GM12891 (cell line): ENCODE measurements at regions not wholly inside any gene's neighbourhood (a gene's known extent, or its start where the extent isn't known, plus 50 kb on each side); places are given as distances from the start of the nearest gene placed in this dataset.

Experiments used
- DNase-seq: peaks from one replicate; pipeline ENCODE4 v3.0.0; 2011; ENCODE audit warnings: low spot score; ENCODE audit not compliant: insufficient read length
- FAIRE-seq: peaks from 2 replicates; lab custom pipeline; 2011; peaks lifted over from hg19 to GRCh38; lab: Jason Lieb, UNC
- PAX5 ChIP-seq: IDR thresholded peaks from 2 replicates; pipeline ENCODE4 v1.6.1; 2011; ENCODE audit warnings: low read length, moderate library complexity, mild to moderate bottlenecking; ENCODE audit not compliant: insufficient read depth, severe bottlenecking
- POLR2A ChIP-seq: IDR thresholded peaks from 2 replicates; pipeline ENCODE4 v1.6.1; 2011; ENCODE audit warnings: low read depth, low read length, control low read depth
- POLR2AphosphoS5 ChIP-seq: IDR thresholded peaks from 2 replicates; pipeline ENCODE4 v1.6.1; 2011; ENCODE audit warnings: low read depth, low read length, control low read depth
- POU2F2 ChIP-seq: IDR thresholded peaks from 2 replicates; pipeline ENCODE4 v1.6.1; 2011; ENCODE audit warnings: low read depth, mild to moderate bottlenecking, control low read depth, low read length, moderate library complexity
- SPI1 ChIP-seq: IDR thresholded peaks from 2 replicates; pipeline ENCODE4 v1.6.1; 2011; ENCODE audit warnings: low read depth, low read length, control low read depth
- TAF1 ChIP-seq: IDR thresholded peaks from 2 replicates; pipeline ENCODE4 v1.6.1; 2011; ENCODE audit warnings: low read depth, low read length, control low read depth

GRCh38 chr3:28191363-28191762 lies 50.1 kb upstream of the CMC1 start:
- TF ChIP-seq TAF1 (no peak), POU2F2 (no peak), SPI1 (no peak), PAX5 (no peak), POLR2A (no peak), POLR2AphosphoS5 (no peak)
- FAIRE-seq (no peak), DNase-seq (no peak)
